ENCODE measurements at regions not wholly inside any gene's neighbourhood (a gene's known extent, or its start where the extent isn't known, plus 50 kb on each side); places are given as distances from the start of the nearest gene placed in this dataset.

- Histone ChIP-seq H3K4me2 (ENCODE audit: insufficient read depth, low read length) (no peak overlapping the region), H3K9ac (ENCODE audit: low read depth, low read length) (no peak overlapping the region), H2AFZ (ENCODE audit: low read depth, low read length) (no peak overlapping the region), H3K27ac (ENCODE audit: low read length) (no peak overlapping the region), H3K4me3 (ENCODE audit: low read depth in 1 of 2, low read length in 2 of 2) (no peak overlapping the region), H3K4me1 (ENCODE audit: insufficient read depth, low read length) (no peaks in the 10 kb centered on the region), H4K20me1 (ENCODE audit: insufficient read depth, low read length) (no peaks in the 10 kb centered on the region), H3K9me3 (ENCODE audit: insufficient read depth, low read length, severe bottlenecking) (no peaks in the 10 kb centered on the region), H3K36me3 (ENCODE audit: insufficient read depth, low read length) (no peaks in the 10 kb centered on the region), H3K27me3 (ENCODE audit: insufficient read depth, low read length, poor library complexity) (no peaks in the 10 kb centered on the region), H3K79me2 (ENCODE audit: insufficient read depth, low read length) (no peaks in the 10 kb centered on the region)
- DNase-seq: peak; percentile 11
- ATAC-seq (ENCODE audit: insufficient read depth, low read depth): peak; percentile 58
- no peak for TF ChIP-seq EZH2 (IDR thresholded peaks at IDR 0.05; ENCODE audit: borderline replicate concordance, low read depth, low read length, severe bottlenecking)
- TF ChIP-seq, protein P1, sequence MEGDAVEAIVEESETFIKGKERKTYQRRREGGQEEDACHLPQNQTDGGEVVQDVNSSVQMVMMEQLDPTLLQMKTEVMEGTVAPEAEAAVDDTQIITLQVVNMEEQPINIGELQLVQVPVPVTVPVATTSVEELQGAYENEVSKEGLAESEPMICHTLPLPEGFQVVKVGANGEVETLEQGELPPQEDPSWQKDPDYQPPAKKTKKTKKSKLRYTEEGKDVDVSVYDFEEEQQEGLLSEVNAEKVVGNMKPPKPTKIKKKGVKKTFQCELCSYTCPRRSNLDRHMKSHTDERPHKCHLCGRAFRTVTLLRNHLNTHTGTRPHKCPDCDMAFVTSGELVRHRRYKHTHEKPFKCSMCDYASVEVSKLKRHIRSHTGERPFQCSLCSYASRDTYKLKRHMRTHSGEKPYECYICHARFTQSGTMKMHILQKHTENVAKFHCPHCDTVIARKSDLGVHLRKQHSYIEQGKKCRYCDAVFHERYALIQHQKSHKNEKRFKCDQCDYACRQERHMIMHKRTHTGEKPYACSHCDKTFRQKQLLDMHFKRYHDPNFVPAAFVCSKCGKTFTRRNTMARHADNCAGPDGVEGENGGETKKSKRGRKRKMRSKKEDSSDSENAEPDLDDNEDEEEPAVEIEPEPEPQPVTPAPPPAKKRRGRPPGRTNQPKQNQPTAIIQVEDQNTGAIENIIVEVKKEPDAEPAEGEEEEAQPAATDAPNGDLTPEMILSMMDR (IDR thresholded peaks at IDR 0.05; ENCODE audit: borderline replicate concordance, extremely low read depth, low read length, poor library complexity, severe bottlenecking): peak; percentile 47
Observed at GRCh38 chr10:44310762-44311562, 73.9 kb downstream of the CXCL12 start.

- H3K27me3 ChIP-seq (ENCODE audit: insufficient read depth, low read length, poor library complexity): no peaks in the 10 kb centered on the region
- ATAC-seq (ENCODE audit: insufficient read depth, low read depth) (no peak), DNase-seq (no peak)
- no peak overlapping the region for H3K9ac ChIP-seq (ENCODE audit: low read depth, low read length)
- H3K9me3 ChIP-seq (ENCODE audit: insufficient read depth, low read length, severe bottlenecking): no peaks in the 10 kb centered on the region
- H3K36me3 ChIP-seq (ENCODE audit: insufficient read depth, low read length): no peaks in the 10 kb centered on the region
- H3K79me2 ChIP-seq (ENCODE audit: insufficient read depth, low read length): no peaks in the 10 kb centered on the region
- H4K20me1 ChIP-seq (ENCODE audit: insufficient read depth, low read length): no peaks in the 10 kb centered on the region
- TF ChIP-seq, protein P1 (IDR thresholded peaks at IDR 0.05; ENCODE audit: borderline replicate concordance, extremely low read depth, low read length, poor library complexity, severe bottlenecking): no peak
- TF ChIP-seq EZH2 (IDR thresholded peaks at IDR 0.05; ENCODE audit: borderline replicate concordance, low read depth, low read length, severe bottlenecking): no peak
- no peaks in the 10 kb centered on the region for H3K4me1 ChIP-seq (ENCODE audit: insufficient read depth, low read length)
- no peak overlapping the region for H2AFZ ChIP-seq (ENCODE audit: low read depth, low read length)
- H3K4me2 ChIP-seq (ENCODE audit: insufficient read depth, low read length): no peak overlapping the region
- H3K4me3 ChIP-seq (ENCODE audit: low read depth in 1 of 2, low read length in 2 of 2): no peak overlapping the region
- H3K27ac ChIP-seq (ENCODE audit: low read length): no peak overlapping the region
Observed at GRCh38 chr10:44309939-44310761, 74.7 kb downstream of the CXCL12 start.

- no peak overlapping the region for H2AFZ ChIP-seq (ENCODE audit: low read depth, low read length)
- H3K27ac ChIP-seq (ENCODE audit: low read length): no peak overlapping the region
- H3K4me1 ChIP-seq (ENCODE audit: insufficient read depth, low read length): no peaks in the 10 kb centered on the region
- DNase-seq: no peak
- H3K27me3 ChIP-seq (ENCODE audit: insufficient read depth, low read length, poor library complexity): no peaks in the 10 kb centered on the region
- no peaks in the 10 kb centered on the region for H4K20me1 ChIP-seq (ENCODE audit: insufficient read depth, low read length)
- no peak overlapping the region for H3K4me2 ChIP-seq (ENCODE audit: insufficient read depth, low read length)
- no peaks in the 10 kb centered on the region for H3K79me2 ChIP-seq (ENCODE audit: insufficient read depth, low read length)
- TF ChIP-seq, protein P1 (IDR thresholded peaks at IDR 0.05; ENCODE audit: borderline replicate concordance, extremely low read depth, low read length, poor library complexity, severe bottlenecking): no peak
- TF ChIP-seq EZH2 (IDR thresholded peaks at IDR 0.05; ENCODE audit: borderline replicate concordance, low read depth, low read length, severe bottlenecking): no peak
- no peak overlapping the region for H3K9ac ChIP-seq (ENCODE audit: low read depth, low read length)
- no peaks in the 10 kb centered on the region for H3K36me3 ChIP-seq (ENCODE audit: insufficient read depth, low read length)
- H3K4me3 ChIP-seq (ENCODE audit: low read depth in 1 of 2, low read length in 2 of 2): no peak overlapping the region
- no peak for ATAC-seq (ENCODE audit: insufficient read depth, low read depth)
- H3K9me3 ChIP-seq (ENCODE audit: insufficient read depth, low read length, severe bottlenecking): no peaks in the 10 kb centered on the region
Observed at GRCh38 chr10:44309361-44309760, 75.5 kb downstream of the CXCL12 start.
